IPS-NIHi7 (cell line): ENCODE measurements at regions not wholly inside any gene's neighbourhood (a gene's known extent, or its start where the extent isn't known, plus 50 kb on each side); places are given as distances from the start of the nearest gene placed in this dataset.
"Not testable (repeated sequence)": the region's sequence is repeated elsewhere in the genome, so short reads cannot be mapped to it uniquely, and the experiment has no call there.

Experiments
- DNase-seq: peaks from one replicate; pipeline ENCODE4 v3.0.0; 2012; ENCODE audit warnings: mixed read lengths; ENCODE audit errors: extremely low spot score

GRCh38 chr13:44711706-44712105, 135.6 kb upstream of the TSC22D1 start:
- DNase-seq, result no peak

- DNase-seq, result no peak
Measured at GRCh38 chr13:44710576-44710975, 134.4 kb upstream of the TSC22D1 start.

GRCh38 chr13:44704811-44705210, 128.7 kb upstream of the TSC22D1 start:
- not testable (repeated sequence) for DNase-seq

GRCh38 chr13:44703371-44703770, 127.2 kb upstream of the TSC22D1 start:
- no peak for DNase-seq

DNA sequence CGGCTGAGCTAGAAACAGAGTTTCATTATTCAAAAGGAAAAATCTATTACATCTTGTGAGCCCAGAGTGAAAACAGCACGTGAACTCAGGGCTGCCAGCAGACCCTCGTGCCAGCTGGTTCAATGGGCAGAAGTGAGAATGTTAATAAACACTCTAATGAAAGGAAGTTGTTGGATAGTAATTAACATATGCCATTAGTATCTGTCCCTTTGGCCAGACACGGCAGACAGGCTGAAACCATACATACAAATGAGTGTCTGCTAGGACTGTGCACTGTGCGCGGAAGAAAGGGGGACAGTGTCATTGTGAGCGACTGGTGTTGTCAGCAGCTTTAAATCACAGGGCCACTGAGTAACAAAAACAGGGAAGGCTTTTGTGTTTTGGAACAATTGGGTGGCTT, 121.9 kb upstream of the TSC22D1 start:
- no peak for DNase-seq

DNA sequence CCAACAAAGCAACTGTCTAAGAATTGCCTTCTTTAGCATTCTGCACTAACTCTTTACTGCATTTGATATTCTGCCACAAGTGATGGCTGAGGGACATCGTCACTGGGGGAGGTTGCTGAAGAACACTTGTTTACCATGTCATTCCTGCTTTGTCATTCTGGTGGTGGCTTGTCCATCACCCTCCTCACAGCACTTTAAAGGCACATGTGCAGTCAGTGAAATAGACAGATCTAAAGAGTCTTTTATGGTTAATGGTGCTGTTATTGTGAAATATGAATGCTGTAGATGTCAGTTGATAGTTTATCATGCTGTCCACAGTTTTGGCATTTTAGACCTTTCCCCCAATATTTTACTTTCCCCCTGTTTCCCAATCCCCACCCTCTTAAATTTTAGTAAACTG, 120.9 kb upstream of the TSC22D1 start:
- DNase-seq, result no peak

GRCh38 chr13:44695520-44695919, 119.4 kb upstream of the TSC22D1 start:
- no peak for DNase-seq

DNA sequence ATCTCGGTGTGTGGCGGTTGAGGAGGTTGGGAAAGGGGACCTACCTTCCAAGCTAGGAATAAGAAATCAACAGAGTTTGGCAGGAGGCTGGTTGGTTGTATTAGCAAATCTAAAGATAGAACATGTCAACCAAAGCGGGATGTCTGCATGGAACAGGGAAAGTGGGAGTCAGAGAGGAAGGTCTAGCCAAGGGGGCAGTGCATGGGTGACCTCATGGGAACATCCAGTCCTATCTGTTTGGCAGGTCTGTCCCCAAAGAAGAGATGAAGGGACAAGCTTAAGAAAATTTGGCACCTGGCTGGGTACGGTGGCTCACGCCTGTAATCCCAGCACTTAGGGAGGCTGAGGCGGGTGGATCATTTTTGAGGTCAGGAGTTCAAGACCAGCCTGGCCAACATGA, 118.7 kb upstream of the TSC22D1 start:
- DNase-seq, result no peak

GRCh38 chr13:44694291-44694690, 118.2 kb upstream of the TSC22D1 start:
- no peak for DNase-seq

GRCh38 chr13:44693156-44693764, 117.1 kb upstream of the TSC22D1 start:
- DNase-seq, result no peak

DNA sequence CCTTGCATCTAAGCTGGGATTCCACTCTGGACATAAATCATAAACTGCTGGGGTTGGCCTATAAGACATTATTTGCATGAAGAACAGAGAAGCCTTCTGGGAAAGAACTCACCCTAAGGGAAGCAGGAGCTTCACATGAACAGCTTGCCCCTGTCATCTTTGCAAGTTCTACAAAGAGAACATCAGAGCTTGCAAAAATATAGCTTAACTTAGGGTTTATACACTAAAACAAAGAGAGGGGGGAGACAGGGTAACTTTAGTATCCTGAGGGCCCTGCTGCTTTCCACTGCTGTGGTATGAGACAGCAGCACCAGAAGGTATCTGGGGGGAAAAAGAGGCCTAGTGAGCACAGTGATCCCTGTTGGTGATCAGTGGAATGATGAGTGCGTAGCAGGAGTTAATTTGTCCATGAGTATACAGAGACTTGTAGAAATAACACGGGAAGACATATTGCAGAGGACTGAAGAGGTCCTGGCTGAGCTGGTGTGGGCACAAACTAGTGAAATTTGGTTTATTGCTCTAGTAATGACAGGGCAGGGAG, 116.1 kb upstream of the TSC22D1 start:
- DNase-seq, result no peak

- DNase-seq, result no peak
Measured at GRCh38 chr13:44690376-44690775, 114.2 kb upstream of the TSC22D1 start.

- no peak for DNase-seq
Measured at GRCh38 chr13:44688652-44689051, 112.5 kb upstream of the TSC22D1 start.

DNA sequence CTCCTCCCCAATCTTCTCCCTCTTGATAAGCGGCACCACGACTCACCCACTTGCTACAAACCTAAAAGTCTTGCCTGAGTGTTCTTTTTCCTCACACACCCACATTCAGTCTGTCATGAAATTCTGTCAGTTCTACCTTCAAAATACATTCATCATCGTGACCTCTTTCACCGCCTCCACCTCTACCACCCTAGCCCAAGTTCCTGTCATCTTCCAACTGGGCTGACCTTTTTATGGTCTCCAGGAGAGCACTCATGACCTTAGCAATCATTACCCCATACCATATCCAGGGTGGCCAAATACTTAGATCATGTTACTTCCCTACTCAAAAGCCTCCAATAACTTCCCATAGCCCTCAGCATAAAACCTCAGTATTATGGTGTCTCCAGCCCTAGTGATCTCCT, 110.4 kb upstream of the TSC22D1 start:
- DNase-seq, result no peak

DNA sequence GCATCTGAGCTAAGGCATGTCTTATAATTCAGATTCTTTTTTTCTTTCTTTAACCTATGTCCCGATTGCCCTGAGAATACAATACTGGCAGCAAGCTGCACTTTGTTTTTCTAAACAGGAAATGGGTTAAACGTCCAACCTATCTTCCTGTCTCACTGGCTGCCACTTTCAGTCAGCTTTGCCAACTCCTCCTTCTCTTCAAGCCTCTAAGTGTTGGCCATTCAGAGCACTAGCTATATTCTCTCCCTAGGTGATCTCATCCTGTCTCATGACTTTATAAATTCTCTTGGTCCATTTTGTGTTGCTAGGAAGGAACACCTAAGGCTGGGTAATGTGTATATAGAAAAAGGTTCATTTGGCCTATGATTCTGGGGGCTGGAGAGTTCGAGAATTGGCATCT, 109.5 kb upstream of the TSC22D1 start:
- DNase-seq, result no peak

GRCh38 chr13:44682416-44682815, 106.3 kb upstream of the TSC22D1 start:
- not testable (repeated sequence) for DNase-seq

DNA sequence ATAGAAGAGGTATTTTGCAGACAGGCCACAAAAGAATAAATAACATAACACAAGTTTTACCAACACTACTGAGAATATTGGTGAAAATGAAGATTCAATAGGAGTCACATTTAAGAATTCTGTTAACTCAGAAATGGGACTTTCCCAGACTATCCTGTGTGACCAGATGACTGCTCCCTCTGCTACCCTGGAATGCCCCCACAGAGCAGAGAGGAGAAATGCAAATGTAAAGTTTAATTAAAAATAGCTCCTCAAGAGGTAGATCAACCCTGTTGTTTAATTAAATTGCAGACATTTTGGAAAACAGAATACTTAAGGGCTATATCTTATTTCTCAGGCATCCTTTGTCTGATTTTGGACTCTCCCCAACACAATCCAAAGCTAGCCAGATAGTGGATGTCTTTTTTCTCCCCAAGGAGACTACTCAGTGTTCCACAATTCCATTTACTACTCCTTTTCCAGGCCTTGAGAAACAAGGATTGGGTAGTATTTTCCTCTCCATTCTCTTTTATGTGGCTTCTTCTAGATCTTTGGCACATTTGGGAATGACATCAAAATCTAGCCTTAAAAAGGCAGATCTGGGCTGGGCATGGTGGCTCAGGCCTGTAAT, 104.7 kb upstream of the TSC22D1 start:
- DNase-seq, result no peak

- DNase-seq, result no peak
Measured at GRCh38 chr13:44679597-44679996, 103.5 kb upstream of the TSC22D1 start.

- DNase-seq, result no peak
Measured at GRCh38 chr13:44678197-44678596, 102.1 kb upstream of the TSC22D1 start.

GRCh38 chr13:44676534-44676933, 100.4 kb upstream of the TSC22D1 start:
- DNase-seq, result no peak

- no peak for DNase-seq
Measured at GRCh38 chr13:44669534-44669933, 93.4 kb upstream of the TSC22D1 start.

DNA sequence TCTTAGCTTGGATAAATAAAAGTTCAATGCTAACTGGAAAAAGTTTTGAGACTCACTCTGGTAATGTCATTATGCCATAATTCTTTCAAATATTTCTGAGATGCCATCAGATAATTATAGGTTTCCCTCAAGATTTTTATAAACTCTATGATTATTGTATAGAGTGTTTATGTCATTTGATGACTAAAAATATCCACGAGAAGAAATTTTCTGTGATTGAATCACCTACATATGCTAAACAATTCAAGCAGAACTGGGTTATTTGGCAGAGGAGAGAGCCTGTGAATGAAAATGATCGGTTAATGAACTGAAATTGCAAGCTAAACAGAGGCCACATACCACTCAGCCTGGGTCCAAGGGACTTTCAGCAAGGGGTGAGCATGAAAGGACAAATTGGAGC, 92.6 kb upstream of the TSC22D1 start:
- DNase-seq, result no peak

DNA sequence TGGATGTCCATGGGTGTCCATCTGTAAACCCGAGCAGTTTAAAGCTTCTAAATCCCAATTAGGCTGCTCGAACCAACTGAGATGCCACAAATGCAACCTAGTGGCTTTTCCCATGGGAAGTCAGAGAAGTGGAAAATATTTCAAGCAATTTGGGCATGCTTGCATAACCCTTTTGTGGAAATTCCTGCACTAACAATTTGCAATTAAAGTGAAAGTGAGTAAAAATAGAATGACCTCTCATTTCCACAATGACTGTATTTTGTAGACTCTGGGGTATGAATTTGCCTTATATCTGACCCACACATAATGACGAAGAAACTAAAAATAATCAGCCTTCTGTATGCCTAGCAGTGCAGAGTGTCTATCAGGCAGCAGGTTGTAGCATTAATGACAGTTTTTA, 91.8 kb upstream of the TSC22D1 start:
- DNase-seq, result no peak

DNA sequence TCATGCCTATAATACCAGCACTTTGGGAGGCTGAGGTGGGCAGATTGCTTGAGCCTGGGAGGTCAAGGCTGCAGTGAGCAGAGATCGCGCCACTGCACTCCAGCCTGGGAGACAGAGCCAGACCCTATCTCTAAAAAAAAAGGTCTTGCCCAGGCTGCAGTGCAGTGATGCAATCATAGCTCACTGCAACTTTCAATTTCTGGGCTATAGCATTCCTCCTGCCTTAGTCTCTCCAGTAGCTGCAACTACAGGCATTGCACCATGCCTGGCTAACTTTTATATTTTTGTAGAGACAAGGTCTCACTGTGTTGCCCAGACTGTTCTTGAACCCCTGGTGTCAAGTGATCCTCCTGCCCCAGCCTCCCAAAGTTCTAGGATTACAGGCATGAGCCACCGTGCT, 90.4 kb upstream of the TSC22D1 start:
- not testable (repeated sequence) for DNase-seq
